IMR-90 (cell line): ENCODE measurements at regions not wholly inside any gene's neighbourhood (a gene's known extent, or its start where the extent isn't known, plus 50 kb on each side); places are given as distances from the start of the nearest gene placed in this dataset.
A peak's percentile ranks its signal among the peaks of the same experiment; 100 is the strongest.

Experiments
- ATAC-seq: fragments of 200-7000 bp; cut with Tn5 transposase; 2 replicates; pipeline ENCODE4 v1.9.1; 2020; ENCODE audit warnings: low read depth, mild to moderate bottlenecking, moderate library complexity
- BruUV-seq: library from RNA; stranded (reverse); fragments of 400-500 nt; replicated peaks from 2 replicates; lab custom pipeline; 2021; lab: Mats Ljungman, UMichigan
- CTCF ChIA-PET: fragments of 300-600 bp; formaldehyde crosslinking; extraction: SDS; loops from one replicate; lab custom pipeline; 2021; ENCODE audit warnings: antibody characterized with exemption; lab: Yijun Ruan, JAX
- POLR2A ChIA-PET: fragments of 300-600 bp; sonication (Branson Sonifier 250); formaldehyde crosslinking; loops from one replicate; lab custom pipeline; 2022; ENCODE audit warnings: antibody characterized with exemption; ENCODE audit not compliant: unreplicated experiment; lab: Charles Lee
- DNase-seq: peaks from one replicate; pipeline ENCODE4 v3.0.0; 2013
- H2AFZ ChIP-seq: replicated peaks from 2 replicates; pipeline ENCODE3; 2013; ENCODE audit warnings: low read length, mild to moderate bottlenecking; ENCODE audit not compliant: poor library complexity
- H2AK5ac ChIP-seq: 2 replicates; pipeline ENCODE4 v1.6.1; 2013; ENCODE audit warnings: low read depth, low read length, inconsistent platforms
- H2AK9ac ChIP-seq: replicated peaks from 2 replicates; pipeline ENCODE3; 2013; ENCODE audit warnings: mild to moderate bottlenecking, low read depth, low read length, moderate library complexity; ENCODE audit not compliant: poor library complexity
- H2BK120ac ChIP-seq: 2 replicates; pipeline ENCODE4 v1.6.1; 2013; ENCODE audit warnings: low read depth, low read length, inconsistent platforms
- H2BK15ac ChIP-seq: 3 replicates; pipeline ENCODE4 v1.6.1; 2013; ENCODE audit warnings: low read depth, low read length, inconsistent platforms
- H2BK20ac ChIP-seq: 2 replicates; pipeline ENCODE4 v1.6.1; 2013; ENCODE audit warnings: low read depth, mild to moderate bottlenecking, inconsistent platforms, low read length, moderate library complexity
- H2BK5ac ChIP-seq: 2 replicates; pipeline ENCODE4 v1.6.1; 2013; ENCODE audit warnings: mild to moderate bottlenecking, low read depth, low read length, inconsistent platforms; ENCODE audit not compliant: poor library complexity, severe bottlenecking
- H3K14ac ChIP-seq: replicated peaks from 2 replicates; pipeline ENCODE4 v1.6.1; 2013; ENCODE audit warnings: low read depth, low read length, inconsistent platforms
- H3K18ac ChIP-seq: 2 replicates; pipeline ENCODE4 v1.6.1; 2013; ENCODE audit warnings: low read depth, low read length, control low read depth
- H3K23ac ChIP-seq: 2 replicates; pipeline ENCODE4 v1.6.1; 2013; ENCODE audit warnings: low read depth, low read length, inconsistent platforms
- H3K27ac ChIP-seq: 2 replicates; pipeline ENCODE4 v1.5.1; 2013; ENCODE audit warnings: mild to moderate bottlenecking, control low read depth, low read length; ENCODE audit not compliant: insufficient read depth
- H3K27me3 ChIP-seq: 2 replicates; pipeline ENCODE4 v1.6.1; 2013; ENCODE audit warnings: low read length; ENCODE audit not compliant: control insufficient read depth, insufficient read depth
- H3K36me3 ChIP-seq: 2 replicates; pipeline ENCODE4 v1.6.1; 2013; ENCODE audit warnings: low read length, mixed read lengths; ENCODE audit not compliant: control insufficient read depth, insufficient read depth
- H3K4ac ChIP-seq: 2 replicates; pipeline ENCODE4 v1.6.1; 2013; ENCODE audit warnings: low read depth, low read length, inconsistent platforms
- H3K4me1 ChIP-seq: 2 replicates; pipeline ENCODE4 v1.6.1; 2013; ENCODE audit warnings: low read length, mixed read lengths; ENCODE audit not compliant: control insufficient read depth, insufficient read depth
- H3K4me2 ChIP-seq: 2 replicates; pipeline ENCODE4 v1.6.1; 2013; ENCODE audit warnings: low read depth, mild to moderate bottlenecking, control low read depth, low read length, moderate library complexity
- H3K4me3 ChIP-seq: 2 replicates; pipeline ENCODE4 v1.5.1; 2013; ENCODE audit warnings: low read depth, mild to moderate bottlenecking, control low read depth, low read length, moderate library complexity; ENCODE audit not compliant: insufficient read depth
- H3K56ac ChIP-seq: 2 replicates; pipeline ENCODE4 v1.6.1; 2013; ENCODE audit warnings: low read length, inconsistent platforms; ENCODE audit not compliant: insufficient read depth; ENCODE audit errors: extremely low read depth
- H3K79me1 ChIP-seq, 2 experiments: 2 replicates each; pipeline ENCODE4 v1.6.1; 2013; ENCODE audit warnings: low read length in 2 of 2, inconsistent platforms in 1 of 2, low read depth in 1 of 2
- H3K9ac ChIP-seq: 2 replicates; pipeline ENCODE4 v1.6.1; 2013; ENCODE audit warnings: low read depth, low read length, control low read depth
- H3K9me1 ChIP-seq: 2 replicates; pipeline ENCODE4 v1.6.1; 2013; ENCODE audit warnings: low read length, inconsistent platforms; ENCODE audit not compliant: insufficient read depth
- H3K9me3 ChIP-seq: 2 replicates; pipeline ENCODE4 v1.6.1; 2013; ENCODE audit warnings: low read length; ENCODE audit not compliant: control insufficient read depth, insufficient read depth
- H4K20me1 ChIP-seq: 2 replicates; pipeline ENCODE4 v1.6.1; 2013; ENCODE audit warnings: low read length, inconsistent platforms; ENCODE audit not compliant: insufficient read depth
- H4K5ac ChIP-seq: 2 replicates; pipeline ENCODE4 v1.6.1; 2013; ENCODE audit warnings: mild to moderate bottlenecking, low read depth, low read length, control low read depth
- H4K8ac ChIP-seq, 2 experiments: 2 replicates each; pipeline ENCODE4 v1.6.1; 2013; ENCODE audit warnings: low read depth in 2 of 2, low read length in 2 of 2, control low read depth in 1 of 2, inconsistent platforms in 1 of 2
- H4K91ac ChIP-seq: 2 replicates; pipeline ENCODE4 v1.6.1; 2013; ENCODE audit warnings: low read depth, low read length, inconsistent platforms; ENCODE audit not compliant: insufficient read depth
- POLR2A ChIP-seq: IDR thresholded peaks from 2 replicates; pipeline ENCODE4 v1.6.1; 2012; ENCODE audit warnings: mild to moderate bottlenecking, low read depth, low read length
- WGBS, 2 experiments: methylation state at CpG; one replicate each; pipeline versions ENCODE4 v1.1.5 to v1.1.7; 2013; ENCODE audit warnings: missing lambda C conversion rate in 2 of 2; ENCODE audit not compliant: insufficient read length in 1 of 2; ENCODE audit errors: extremely low coverage in 2 of 2; 5-methylcytosine and 5-hydroxymethylcytosine counted together
- dilution Hi-C: fragments of 300-500 bp; cut with HindIII; formaldehyde crosslinking; loops from one replicate; pipeline ENCODE4 v1.14.3; 2018; ENCODE audit warnings: low sequenced_read_pairs; ENCODE audit not compliant: unreplicated experiment
- in situ Hi-C: fragments of 300-500 bp; cut with MboI; formaldehyde crosslinking; loops from 3 replicates; pipeline ENCODE4 v1.14.3; 2019; ENCODE audit warnings: low sequenced_read_pairs, inconsistent platforms, mixed read lengths
- intact Hi-C: fragments of 100-400 bp; cut with micrococcal nuclease; formaldehyde crosslinking; loops from 2 replicates; pipeline ENCODE4 v1.10.0; 2022

GRCh38 chr3:73813291-73813690, 188.6 kb upstream of the PDZRN3 start:
- Histone ChIP-seq H3K36me3 (no peaks in the 10 kb centered on the region), H3K4me1 (no peaks in the 10 kb centered on the region), H2BK120ac (no peak overlapping the region), H3K14ac (no peak overlapping the region), H4K8ac (no peak overlapping the region), H3K56ac (no peak overlapping the region), H2AK5ac (no peak overlapping the region), H3K9me1 (no peaks in the 10 kb centered on the region), H3K4ac (no peak overlapping the region), H3K9me3 (no peaks in the 10 kb centered on the region), H2BK15ac (no peak overlapping the region), H2AK9ac (no peak overlapping the region), H3K27me3 (no peaks in the 10 kb centered on the region), H2AFZ (no peak overlapping the region), H2BK5ac (no peak overlapping the region), H3K23ac (no peak overlapping the region), H4K5ac (no peak overlapping the region), H3K4me2 (peak overlapping the region; percentile 22; the same call in 1 of the 2 replicates), H3K79me1 (no peaks in the 10 kb centered on the region), H3K4me3 (no peak overlapping the region), H3K18ac (no peak overlapping the region), H2BK20ac (no peak overlapping the region), H3K9ac (no peak overlapping the region), H3K27ac (no peak overlapping the region), H4K20me1 (no peaks in the 10 kb centered on the region), H4K91ac (no peak overlapping the region)
- TF ChIP-seq POLR2A: no peak
- in situ Hi-C loops (no loop called here), dilution Hi-C loops (no loop called here), intact Hi-C loops (no loop called here)
- DNase-seq (no peak), ATAC-seq (no peak)
- POLR2A ChIA-PET: no interaction called here
- no CpG with 5 or more reads among the region's 5 CpGs for WGBS, 2 experiments
- no TSS peak for BruUV-seq
- CTCF ChIA-PET: no interaction called here
